Umbilical cord (tissue), 1 donor: ENCODE measurements at regions not wholly inside any gene's neighbourhood (a gene's known extent, or its start where the extent isn't known, plus 50 kb on each side); places are given as distances from the start of the nearest gene placed in this dataset.
"Not testable (repeated sequence)": the region's sequence is repeated elsewhere in the genome, so short reads cannot be mapped to it uniquely, and the experiment has no call there.

Experiments
- DNase-seq: peaks from one replicate; pipeline ENCODE4 v3.0.0-alpha.2; 2015; ENCODE audit warnings: low spot score

- DNase-seq = no peak
Observed at GRCh38 chr14:106346534-106347290, 820.3 kb downstream of the TMEM121 start.

GRCh38 chr14:106347291-106347778 lies 821.0 kb downstream of the TMEM121 start:
- DNase-seq = no peak

- no peak for DNase-seq
Observed at GRCh38 chr14:106347890-106348755, 821.7 kb downstream of the TMEM121 start.

- DNase-seq = not testable (repeated sequence)
Observed at GRCh38 chr14:106348873-106349540, 822.6 kb downstream of the TMEM121 start.

GRCh38 chr14:106349678-106350457 lies 823.5 kb downstream of the TMEM121 start:
- not testable (repeated sequence) for DNase-seq

GRCh38 chr14:106355007-106355791 lies 828.8 kb downstream of the TMEM121 start:
- not testable (repeated sequence) for DNase-seq

GRCh38 chr14:106355881-106356642 lies 829.7 kb downstream of the TMEM121 start:
- DNase-seq = not testable (repeated sequence)

GRCh38 chr14:106356643-106356930 lies 830.2 kb downstream of the TMEM121 start:
- not testable (repeated sequence) for DNase-seq

GRCh38 chr14:106359157-106359887 lies 832.9 kb downstream of the TMEM121 start:
- DNase-seq = not testable (repeated sequence)

- not testable (repeated sequence) for DNase-seq
Observed at GRCh38 chr14:106365371-106365770, 839.0 kb downstream of the TMEM121 start.

- not testable (repeated sequence) for DNase-seq
Observed at GRCh38 chr14:106365894-106366293, 839.5 kb downstream of the TMEM121 start.

GRCh38 chr14:106366971-106367370 lies 840.6 kb downstream of the TMEM121 start:
- not testable (repeated sequence) for DNase-seq

- DNase-seq = not testable (repeated sequence)
Observed at GRCh38 chr14:106369456-106369855, 843.1 kb downstream of the TMEM121 start.

- DNase-seq = no peak
Observed at GRCh38 chr14:106372870-106373652, 846.7 kb downstream of the TMEM121 start.

GRCh38 chr14:106373653-106374110 lies 847.3 kb downstream of the TMEM121 start:
- DNase-seq = not testable (repeated sequence)

GRCh38 chr14:106377432-106377831 lies 851.0 kb downstream of the TMEM121 start:
- no peak for DNase-seq

- DNase-seq = no peak
Observed at GRCh38 chr14:106378191-106378590, 851.8 kb downstream of the TMEM121 start.

- no peak for DNase-seq
Observed at GRCh38 chr14:106380740-106381139, 854.4 kb downstream of the TMEM121 start.
